Neural progenitor cell (in vitro differentiated cells): ENCODE measurements at regions not wholly inside any gene's neighbourhood (a gene's known extent, or its start where the extent isn't known, plus 50 kb on each side); places are given as distances from the start of the nearest gene placed in this dataset.
"Not testable (repeated sequence)": the region's sequence is repeated elsewhere in the genome, so short reads cannot be mapped to it uniquely, and the experiment has no call there.

Experiments used
- DNase-seq: peaks from one replicate; pipeline ENCODE4 v3.0.0-alpha.2; 2016; ENCODE audit warnings: low spot score
- H2AFZ ChIP-seq: fragments of 200-600 bp; sonication (generic); replicated peaks from 2 replicates; pipeline ENCODE4 v1.6.1; 2016; ENCODE audit warnings: antibody characterized with exemption
- H3F3A ChIP-seq: fragments of 200-600 bp; sonication (generic); 2 replicates; pipeline ENCODE4 v1.6.1; 2016; ENCODE audit warnings: antibody characterized with exemption, low read depth
- H3K27ac ChIP-seq: fragments of 200-600 bp; sonication (generic); 2 replicates; pipeline ENCODE4 v1.5.1; 2016; ENCODE audit warnings: mild to moderate bottlenecking
- H3K27me3 ChIP-seq: fragments of 200-600 bp; sonication (generic); 2 replicates; pipeline ENCODE4 v1.6.1; 2016; ENCODE audit warnings: mild to moderate bottlenecking, moderate library complexity
- H3K36me3 ChIP-seq: fragments of 200-600 bp; sonication (generic); 2 replicates; pipeline ENCODE4 v1.5.1; 2016
- H3K4me1 ChIP-seq: fragments of 200-600 bp; sonication (generic); 2 replicates; pipeline ENCODE4 v1.6.1; 2016; ENCODE audit warnings: mixed run types
- H3K4me2 ChIP-seq: fragments of 200-600 bp; sonication (generic); 2 replicates; pipeline ENCODE4 v1.6.1; 2016
- H3K4me3 ChIP-seq: fragments of 200-600 bp; sonication (generic); 2 replicates; pipeline ENCODE4 v1.5.1; 2016
- H3K79me2 ChIP-seq: fragments of 200-600 bp; sonication (generic); 2 replicates; pipeline ENCODE4 v1.6.1; 2016; ENCODE audit warnings: low read depth
- H3K9ac ChIP-seq: fragments of 200-600 bp; sonication (generic); 2 replicates; pipeline ENCODE4 v1.6.1; 2016
- H3K9me3 ChIP-seq: fragments of 200-600 bp; sonication (generic); 2 replicates; pipeline ENCODE4 v1.5.1; 2016; ENCODE audit warnings: low read depth
- H4K20me1 ChIP-seq: fragments of 200-600 bp; sonication (generic); 2 replicates; pipeline ENCODE4 v1.6.1; 2016; ENCODE audit warnings: low read depth
- H3K27ac Mint-ChIP-seq: 3 replicates; pipeline ENCODE4 v1.8.0; 2021; ENCODE audit warnings: mixed read lengths
- H3K27me3 Mint-ChIP-seq: 2 replicates; pipeline ENCODE4 v1.8.0; 2022; ENCODE audit warnings: low read depth, mild to moderate bottlenecking, inconsistent platforms, moderate library complexity, mixed read lengths; ENCODE audit not compliant: insufficient read depth
- H3K36me3 Mint-ChIP-seq: 3 replicates; pipeline ENCODE4 v1.8.0; 2021; ENCODE audit warnings: mixed read lengths
- H3K4me1 Mint-ChIP-seq: 3 replicates; pipeline ENCODE4 v1.8.0; 2021; ENCODE audit warnings: mixed read lengths
- H3K4me3 Mint-ChIP-seq: 3 replicates; pipeline ENCODE4 v1.8.0; 2021; ENCODE audit warnings: mild to moderate bottlenecking, moderate library complexity, mixed read lengths
- H3K9me3 Mint-ChIP-seq: 3 replicates; pipeline ENCODE4 v1.8.0; 2020; ENCODE audit warnings: mixed read lengths
- CTCF ChIP-seq: fragments of 200-600 bp; sonication (generic); IDR thresholded peaks from 2 replicates; pipeline ENCODE4 v1.5.1; 2017; ENCODE audit warnings: antibody characterized with exemption, mild to moderate bottlenecking
- EZH2 ChIP-seq: fragments of 200-600 bp; sonication (generic); IDR thresholded peaks from 2 replicates; pipeline ENCODE4 v1.6.1; 2017; ENCODE audit warnings: antibody characterized with exemption, mild to moderate bottlenecking, moderate library complexity
- EZH2phosphoT487 ChIP-seq: fragments of 200-600 bp; sonication (generic); IDR thresholded peaks from 2 replicates; pipeline ENCODE4 v1.6.1; 2017; ENCODE audit warnings: antibody characterized with exemption

DNA sequence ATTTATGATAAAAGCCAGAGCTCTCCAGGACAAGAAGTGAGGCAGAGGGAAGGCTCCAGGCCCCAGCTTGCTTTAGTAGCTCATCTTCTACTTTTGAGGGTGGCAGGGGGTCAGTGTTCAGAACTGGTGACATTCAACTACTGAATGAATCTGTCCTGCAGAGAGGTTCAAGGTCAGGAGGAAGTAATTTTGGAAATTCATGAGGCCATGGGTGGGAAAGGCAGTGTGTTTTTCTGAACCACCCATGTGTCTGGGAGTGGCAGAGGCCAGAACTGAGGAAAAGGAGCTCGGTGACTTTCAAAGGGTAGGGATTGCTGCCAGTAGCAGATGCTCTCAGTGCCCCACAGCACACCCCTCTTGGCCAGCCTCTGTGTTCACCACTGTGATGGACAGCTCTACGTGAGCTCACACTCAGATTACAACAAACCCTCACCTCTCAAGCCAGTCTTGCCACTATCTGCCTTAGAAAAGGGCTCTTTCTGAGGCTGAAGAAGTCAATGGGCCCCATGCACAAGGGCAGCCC lies 571.2 kb downstream of the RAB28 start:
- H3K9me3 ChIP-seq: no peaks in the 10 kb centered on the region
- H3K27me3 Mint-ChIP-seq: no peaks in the 10 kb centered on the region
- H2AFZ ChIP-seq: no peak overlapping the region
- no peak overlapping the region for H3K9ac ChIP-seq
- H3K4me3 Mint-ChIP-seq: no peak overlapping the region
- TF ChIP-seq EZH2phosphoT487: no peak
- H3F3A ChIP-seq: no peaks in the 10 kb centered on the region
- H3K27ac ChIP-seq: no peak overlapping the region
- no peak overlapping the region for H3K4me2 ChIP-seq
- H4K20me1 ChIP-seq: no peaks in the 10 kb centered on the region
- peaks cover 4% of the 10 kb centered on the region for H3K9me3 Mint-ChIP-seq
- no peaks in the 10 kb centered on the region for H3K27me3 ChIP-seq
- no peak overlapping the region for H3K27ac Mint-ChIP-seq
- no peaks in the 10 kb centered on the region for H3K4me1 ChIP-seq
- H3K36me3 Mint-ChIP-seq: no peaks in the 10 kb centered on the region
- no peaks in the 10 kb centered on the region for H3K36me3 ChIP-seq
- H3K4me3 ChIP-seq: no peak overlapping the region
- H3K4me1 Mint-ChIP-seq: peaks cover 4% of the 10 kb centered on the region
- no peaks in the 10 kb centered on the region for H3K79me2 ChIP-seq
- DNase-seq: no peak

- TF ChIP-seq EZH2 (no peak), CTCF (no peak), EZH2phosphoT487 (no peak)
- Histone ChIP-seq H3K4me1 (no peaks in the 10 kb centered on the region), H3K27ac (no peak overlapping the region), H3K9ac (no peak overlapping the region), H3K27me3 (no peaks in the 10 kb centered on the region), H3K36me3 (no peaks in the 10 kb centered on the region), H3K9me3 (no peaks in the 10 kb centered on the region), H2AFZ (no peak overlapping the region), H3K4me3 (no peak overlapping the region), H3K4me2 (no peak overlapping the region), H3K79me2 (no peaks in the 10 kb centered on the region), H3F3A (no peaks in the 10 kb centered on the region), H4K20me1 (no peaks in the 10 kb centered on the region)
- peaks cover 4% of the 10 kb centered on the region for H3K4me1 Mint-ChIP-seq
- H3K27me3 Mint-ChIP-seq: no peaks in the 10 kb centered on the region
- no peak for DNase-seq
- no peak overlapping the region for H3K4me3 Mint-ChIP-seq
- no peaks in the 10 kb centered on the region for H3K36me3 Mint-ChIP-seq
- H3K9me3 Mint-ChIP-seq: peaks cover 4% of the 10 kb centered on the region
- no peak overlapping the region for H3K27ac Mint-ChIP-seq
Observed at GRCh38 chr4:12911750-12912358, 572.3 kb downstream of the RAB28 start.

GRCh38 chr4:12903640-12904039 lies 580.5 kb downstream of the RAB28 start:
- H2AFZ ChIP-seq, H3K4me3 ChIP-seq, H3K4me3 Mint-ChIP-seq, H4K20me1 ChIP-seq, H3K4me1 ChIP-seq, H3K9me3 ChIP-seq, H3K36me3 ChIP-seq, DNase-seq, H3K9me3 Mint-ChIP-seq, H3K79me2 ChIP-seq, H3K9ac ChIP-seq, H3K27me3 Mint-ChIP-seq, H3K36me3 Mint-ChIP-seq, H3K27ac Mint-ChIP-seq, H3K4me1 Mint-ChIP-seq, H3K27ac ChIP-seq, H3F3A ChIP-seq, H3K27me3 ChIP-seq, H3K4me2 ChIP-seq: not testable (repeated sequence)

DNA sequence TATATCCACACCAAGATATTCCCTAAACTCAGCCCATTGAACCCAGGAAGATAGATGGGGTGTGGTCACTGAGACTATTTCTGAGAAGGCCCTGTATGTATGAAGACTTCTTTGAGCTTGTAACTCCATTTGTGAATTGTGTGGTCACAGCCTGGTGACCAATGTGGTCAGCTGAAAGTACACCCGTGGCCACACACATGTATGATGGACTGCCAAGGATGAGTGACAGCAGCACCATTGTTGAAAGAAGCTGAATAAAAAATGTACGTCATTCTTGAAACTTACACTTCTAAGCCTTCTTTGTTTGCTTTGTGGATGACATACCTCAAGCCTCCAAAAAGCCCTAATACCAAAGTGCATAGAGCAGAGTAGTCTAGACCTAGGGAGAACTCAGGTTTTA lies 581.4 kb downstream of the RAB28 start:
- H3K4me2 ChIP-seq: no peak overlapping the region
- Mint-ChIP-seq H3K4me1 (no peaks in the 10 kb centered on the region), H3K27me3 (peaks cover 2% of the 10 kb centered on the region), H3K9me3 (no peaks in the 10 kb centered on the region), H3K36me3 (no peaks in the 10 kb centered on the region), H3K4me3 (no peak overlapping the region), H3K27ac (no peak overlapping the region)
- H3K4me1 ChIP-seq: no peaks in the 10 kb centered on the region
- H3K4me3 ChIP-seq: no peak overlapping the region
- H3F3A ChIP-seq: no peaks in the 10 kb centered on the region
- H3K36me3 ChIP-seq: no peaks in the 10 kb centered on the region
- no peak overlapping the region for H2AFZ ChIP-seq
- no peaks in the 10 kb centered on the region for H3K79me2 ChIP-seq
- H3K9ac ChIP-seq: no peak overlapping the region
- no peaks in the 10 kb centered on the region for H3K9me3 ChIP-seq
- no peaks in the 10 kb centered on the region for H4K20me1 ChIP-seq
- TF ChIP-seq EZH2: no peak
- DNase-seq: no peak
- no peak overlapping the region for H3K27ac ChIP-seq
- H3K27me3 ChIP-seq: no peaks in the 10 kb centered on the region

DNA sequence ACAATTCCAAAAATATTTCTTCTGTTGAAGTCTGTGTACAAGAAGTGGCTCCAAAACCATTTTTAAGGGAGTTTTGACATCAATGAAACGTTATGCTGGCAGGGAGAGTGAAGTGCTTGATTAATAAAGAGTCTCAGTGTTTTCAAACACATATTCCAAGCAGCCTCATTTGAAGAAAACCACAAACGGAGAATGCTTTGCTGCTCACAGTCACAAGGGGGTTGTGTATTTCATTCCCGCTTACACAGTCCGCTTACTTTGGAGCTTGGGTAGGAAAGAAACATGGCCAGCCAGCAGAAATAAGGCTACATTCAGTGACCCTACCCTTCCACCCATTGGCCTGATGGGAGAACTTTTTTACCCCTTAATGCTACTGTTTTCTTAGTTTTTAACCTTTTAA lies 586.2 kb downstream of the RAB28 start:
- Histone ChIP-seq H4K20me1 (no peaks in the 10 kb centered on the region), H3K27ac (no peak overlapping the region), H2AFZ (no peak overlapping the region), H3K9me3 (no peaks in the 10 kb centered on the region), H3K36me3 (no peaks in the 10 kb centered on the region), H3K9ac (no peak overlapping the region), H3K4me1 (no peaks in the 10 kb centered on the region), H3K4me3 (no peak overlapping the region), H3F3A (no peaks in the 10 kb centered on the region), H3K4me2 (no peak overlapping the region), H3K79me2 (no peaks in the 10 kb centered on the region), H3K27me3 (no peaks in the 10 kb centered on the region)
- Mint-ChIP-seq H3K9me3 (no peaks in the 10 kb centered on the region), H3K36me3 (no peaks in the 10 kb centered on the region), H3K27ac (no peak overlapping the region), H3K4me3 (no peak overlapping the region), H3K27me3 (peaks cover 4% of the 10 kb centered on the region), H3K4me1 (no peaks in the 10 kb centered on the region)
- no peak for DNase-seq
- no peak for TF ChIP-seq EZH2
- no peak for TF ChIP-seq CTCF
- TF ChIP-seq EZH2phosphoT487: no peak
